C4-2B (cell line): ENCODE measurements at regions not wholly inside any gene's neighbourhood (a gene's known extent, or its start where the extent isn't known, plus 50 kb on each side); places are given as distances from the start of the nearest gene placed in this dataset.

ENCODE experiments used
- ZFX ChIP-seq: fragments of 450-650 bp; IDR thresholded peaks from 2 replicates; pipeline ENCODE4 v1.6.1; 2017
- TF ChIP-seq, protein P1 (sequence below): fragments of 450-650 bp; conservative IDR thresholded peaks from 2 replicates; pipeline ENCODE4 v1.5.1; 2017; ENCODE audit warnings: mild to moderate bottlenecking

DNA sequence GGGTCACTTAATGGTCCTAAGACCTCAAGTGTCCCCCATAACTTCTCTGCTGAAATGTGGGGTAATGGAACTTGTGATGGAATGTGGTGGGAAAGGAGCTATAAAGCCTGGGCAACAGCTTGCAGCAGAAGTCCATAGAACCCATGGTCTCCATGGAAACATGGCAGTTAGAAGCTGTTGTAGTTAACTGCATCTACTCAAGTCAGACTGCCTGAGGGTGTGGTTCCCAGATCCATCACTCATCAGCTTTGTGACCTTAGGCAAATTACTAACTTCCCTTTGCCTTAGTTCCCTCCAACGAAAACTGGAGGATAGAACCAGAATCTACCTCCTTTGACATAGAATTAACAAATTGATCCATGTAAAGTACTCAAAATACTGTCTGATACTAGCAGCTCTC lies 113.0 kb downstream of the SPATA18 start:
- TF ChIP-seq, protein P1, sequence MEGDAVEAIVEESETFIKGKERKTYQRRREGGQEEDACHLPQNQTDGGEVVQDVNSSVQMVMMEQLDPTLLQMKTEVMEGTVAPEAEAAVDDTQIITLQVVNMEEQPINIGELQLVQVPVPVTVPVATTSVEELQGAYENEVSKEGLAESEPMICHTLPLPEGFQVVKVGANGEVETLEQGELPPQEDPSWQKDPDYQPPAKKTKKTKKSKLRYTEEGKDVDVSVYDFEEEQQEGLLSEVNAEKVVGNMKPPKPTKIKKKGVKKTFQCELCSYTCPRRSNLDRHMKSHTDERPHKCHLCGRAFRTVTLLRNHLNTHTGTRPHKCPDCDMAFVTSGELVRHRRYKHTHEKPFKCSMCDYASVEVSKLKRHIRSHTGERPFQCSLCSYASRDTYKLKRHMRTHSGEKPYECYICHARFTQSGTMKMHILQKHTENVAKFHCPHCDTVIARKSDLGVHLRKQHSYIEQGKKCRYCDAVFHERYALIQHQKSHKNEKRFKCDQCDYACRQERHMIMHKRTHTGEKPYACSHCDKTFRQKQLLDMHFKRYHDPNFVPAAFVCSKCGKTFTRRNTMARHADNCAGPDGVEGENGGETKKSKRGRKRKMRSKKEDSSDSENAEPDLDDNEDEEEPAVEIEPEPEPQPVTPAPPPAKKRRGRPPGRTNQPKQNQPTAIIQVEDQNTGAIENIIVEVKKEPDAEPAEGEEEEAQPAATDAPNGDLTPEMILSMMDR, result no peak
- TF ChIP-seq ZFX, result no peak
